GM18867 (cell line): ENCODE measurements at regions not wholly inside any gene's neighbourhood (a gene's known extent, or its start where the extent isn't known, plus 50 kb on each side); places are given as distances from the start of the nearest gene placed in this dataset.
A peak's percentile ranks its signal among the peaks of the same experiment; 100 is the strongest.
"Not testable (repeated sequence)": the region's sequence is repeated elsewhere in the genome, so short reads cannot be mapped to it uniquely, and the experiment has no call there.

ENCODE experiments used
- ATAC-seq: cut with Tn5 transposase; IDR thresholded peaks from one replicate; pipeline ENCODE4 v1.9.1; 2021; ENCODE audit warnings: mild to moderate bottlenecking, moderate library complexity; ENCODE audit not compliant: unreplicated experiment

DNA sequence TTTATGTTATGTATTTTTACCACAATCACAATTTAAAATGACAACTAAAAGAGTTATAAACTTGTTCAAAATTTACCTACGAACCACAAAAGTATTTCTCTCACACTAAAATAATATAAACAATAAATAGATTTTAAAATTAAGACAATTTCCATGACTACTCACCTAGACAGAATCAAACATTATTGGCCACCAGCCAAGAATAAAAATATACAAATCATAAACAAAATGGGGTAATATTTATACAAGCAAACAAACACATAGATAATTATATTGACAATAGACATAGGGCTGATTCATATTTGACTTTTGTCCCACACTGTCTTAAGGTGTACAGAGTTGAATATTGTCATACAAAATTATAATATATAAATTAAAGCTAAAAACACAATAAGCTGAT lies 119.6 kb upstream of the ZNF92 start:
- ATAC-seq, result no peak

DNA sequence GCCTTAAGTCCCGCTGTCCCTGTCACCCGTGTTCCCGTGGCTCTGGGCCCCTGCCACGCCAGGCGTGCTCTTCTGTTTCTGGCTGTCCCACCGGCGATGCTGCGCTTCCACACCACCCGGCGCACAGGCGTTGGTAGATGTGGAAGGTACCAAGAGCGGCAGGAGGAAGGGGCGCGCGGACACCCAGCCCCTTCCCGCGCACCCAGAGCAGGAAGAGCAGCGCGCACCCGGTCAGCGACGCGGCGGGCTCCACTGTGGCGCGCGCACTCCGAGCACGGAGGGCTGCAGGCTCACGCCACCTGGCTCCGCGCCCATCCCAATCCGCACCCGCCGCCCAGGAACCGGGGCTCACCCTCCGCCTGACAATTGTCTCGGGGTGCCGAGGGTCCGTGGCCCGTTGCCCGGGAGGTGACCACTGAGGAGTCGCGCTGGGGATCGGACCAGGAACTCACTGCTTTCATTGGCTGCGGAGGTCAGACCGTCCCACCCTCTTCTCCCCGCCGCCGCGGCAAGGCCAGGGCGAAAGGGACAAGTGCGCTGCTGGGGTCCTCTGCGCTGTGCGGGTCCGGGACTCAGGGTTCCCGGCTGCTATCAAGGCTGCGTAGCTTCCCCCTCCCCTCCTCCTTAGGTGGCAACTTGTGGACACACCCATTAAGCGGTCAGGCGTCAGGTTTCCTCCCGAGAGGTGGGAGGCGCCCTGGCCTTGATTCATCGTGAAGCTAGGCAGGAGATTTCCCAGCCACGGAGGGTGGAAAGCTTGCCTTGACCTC lies 121.6 kb upstream of the ZNF92 start:
- peak; percentile 82 for ATAC-seq

DNA sequence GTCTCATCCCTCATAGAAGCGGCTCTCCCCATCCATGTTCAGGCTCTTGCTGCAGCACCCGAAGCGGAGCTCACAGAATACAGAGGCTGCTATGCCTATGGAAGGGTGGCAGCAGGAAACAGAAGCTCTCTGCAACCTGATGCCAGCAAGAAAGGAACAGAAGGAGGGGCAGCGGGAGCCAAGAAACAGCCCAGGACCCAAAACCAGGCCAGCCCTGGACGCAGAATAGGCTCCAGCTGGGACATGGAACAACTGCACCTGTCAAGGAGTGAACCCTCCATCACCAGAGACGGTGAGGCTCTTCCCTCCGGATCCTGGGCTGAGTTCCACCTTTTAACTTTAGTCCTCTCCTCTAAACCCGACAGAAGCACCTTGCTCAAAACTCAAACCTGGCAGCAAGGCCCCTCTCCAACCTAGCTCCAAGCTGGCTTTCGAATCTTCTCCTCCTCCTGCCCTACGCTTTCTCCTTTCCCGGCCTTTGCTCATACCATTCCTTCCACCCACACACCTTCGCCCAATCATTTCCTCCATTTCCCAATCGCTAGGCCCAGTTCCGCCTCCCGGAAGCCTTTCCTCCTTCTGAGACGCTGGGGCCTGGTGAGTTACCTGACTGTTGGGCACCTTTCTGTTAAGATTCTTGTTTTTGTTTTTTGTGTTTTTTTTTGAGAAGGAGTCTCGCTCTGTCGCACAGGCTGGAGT lies 122.8 kb upstream of the ZNF92 start:
- no peak for ATAC-seq

DNA sequence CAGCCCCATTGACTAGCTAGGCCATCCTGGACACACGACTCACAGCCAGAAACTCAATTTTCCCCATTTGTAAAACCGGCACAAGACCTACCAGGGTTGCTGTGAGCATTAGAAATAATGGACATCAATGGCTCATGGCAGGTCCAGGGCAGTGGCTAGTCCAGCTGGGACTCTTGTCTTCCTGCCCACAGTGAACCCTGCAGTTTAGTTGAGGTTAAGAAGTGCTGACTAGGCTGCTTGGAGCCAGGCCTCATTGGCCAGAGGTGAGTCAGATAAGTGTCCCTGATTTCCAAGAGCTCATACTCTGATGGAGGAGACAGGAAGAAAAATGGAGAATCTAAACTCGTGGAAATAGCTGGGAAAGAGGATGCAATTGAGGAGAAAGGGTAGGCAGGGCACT lies 123.4 kb upstream of the ZNF92 start:
- no peak for ATAC-seq

DNA sequence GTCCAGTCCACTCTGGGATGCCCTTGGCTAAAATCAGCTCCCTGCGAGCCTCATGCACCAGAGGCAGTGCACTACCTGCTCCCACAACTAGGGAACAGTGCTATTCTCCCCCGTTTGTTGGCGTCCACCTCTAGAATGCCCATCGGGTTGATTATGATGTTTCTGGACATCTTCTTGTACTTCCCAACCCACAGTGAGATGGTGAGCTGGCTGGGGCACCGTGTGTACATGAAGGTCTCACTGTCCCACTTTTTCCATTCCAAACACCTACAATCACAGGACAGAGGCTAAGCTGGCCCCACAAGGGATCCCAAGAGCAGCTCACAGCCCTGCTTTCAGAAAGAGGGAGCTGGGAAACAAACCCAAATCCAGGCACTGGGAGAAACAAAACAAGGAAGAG lies 126.2 kb upstream of the ZNF92 start:
- ATAC-seq, result no peak

DNA sequence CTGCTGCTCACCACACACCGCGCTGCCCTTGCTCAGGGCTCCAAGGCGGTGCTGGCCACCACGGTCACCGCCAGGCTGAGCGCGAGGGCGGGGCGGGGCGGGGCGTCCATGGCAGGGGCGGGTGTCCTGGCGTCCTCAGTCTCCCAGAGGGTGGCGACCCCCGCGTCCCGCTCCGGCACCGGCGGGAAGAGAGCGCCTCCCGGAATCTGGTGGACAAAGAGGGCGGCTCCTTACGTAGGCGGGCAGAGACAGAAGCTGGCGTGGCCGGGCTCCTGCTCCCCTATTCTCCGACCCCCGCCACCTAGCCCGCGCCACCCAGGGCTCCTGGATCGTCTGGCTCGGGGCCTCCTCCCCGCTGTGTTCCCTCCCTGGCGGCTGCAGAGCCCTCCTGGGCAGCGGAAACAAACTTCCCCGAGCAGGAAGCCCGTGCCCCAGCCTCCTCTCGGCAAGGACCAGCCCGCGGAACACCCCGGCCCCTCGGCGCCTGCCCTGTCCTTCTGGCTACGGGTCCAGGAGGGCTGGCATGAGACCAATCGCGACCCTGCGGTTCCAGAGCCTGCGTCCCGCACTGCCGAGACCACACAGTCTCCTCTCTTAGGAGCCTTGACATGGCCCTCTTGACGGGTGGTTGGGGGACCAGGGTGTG lies 133.8 kb upstream of the ZNF92 start:
- ATAC-seq, result no peak

DNA sequence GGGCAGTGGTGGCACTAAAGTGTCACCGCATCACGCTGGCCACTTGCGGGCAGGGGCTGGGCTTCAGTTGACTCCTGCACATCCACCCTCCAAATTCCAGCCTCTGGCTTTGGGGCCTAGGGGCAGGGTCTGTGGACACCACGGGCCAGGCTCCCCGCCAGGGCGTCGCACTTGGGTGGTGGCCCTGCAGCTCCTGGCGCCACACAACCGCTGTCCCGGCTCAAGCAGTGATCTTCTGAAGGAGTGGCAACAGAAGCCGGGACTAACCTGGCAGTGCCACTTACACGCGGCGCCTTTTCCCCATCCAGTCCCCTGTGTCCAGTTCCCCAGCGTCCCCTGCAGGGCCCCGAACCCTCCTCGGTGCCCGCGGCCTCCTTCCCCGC lies 134.3 kb upstream of the ZNF92 start:
- ATAC-seq, result no peak

DNA sequence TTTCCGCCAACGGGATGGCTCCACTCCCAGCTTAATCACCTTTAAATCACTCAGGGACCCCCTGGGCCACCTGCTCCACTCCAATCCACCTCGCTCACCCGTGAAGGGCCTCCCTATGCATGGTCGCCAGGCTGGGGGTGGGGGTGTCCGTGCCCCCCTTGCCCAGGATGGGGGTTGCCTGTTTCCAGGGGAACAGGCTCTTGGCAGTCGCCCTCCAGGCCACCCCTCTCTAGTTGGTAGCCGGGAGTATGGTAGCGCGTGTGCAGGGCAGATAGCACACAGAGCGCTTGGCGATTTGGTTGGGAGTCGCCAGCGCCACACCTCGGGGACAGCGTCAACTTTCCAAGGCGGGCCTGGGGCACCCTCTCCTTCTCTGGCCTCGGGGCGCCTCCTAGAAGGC lies 134.9 kb upstream of the ZNF92 start:
- no peak for ATAC-seq

DNA sequence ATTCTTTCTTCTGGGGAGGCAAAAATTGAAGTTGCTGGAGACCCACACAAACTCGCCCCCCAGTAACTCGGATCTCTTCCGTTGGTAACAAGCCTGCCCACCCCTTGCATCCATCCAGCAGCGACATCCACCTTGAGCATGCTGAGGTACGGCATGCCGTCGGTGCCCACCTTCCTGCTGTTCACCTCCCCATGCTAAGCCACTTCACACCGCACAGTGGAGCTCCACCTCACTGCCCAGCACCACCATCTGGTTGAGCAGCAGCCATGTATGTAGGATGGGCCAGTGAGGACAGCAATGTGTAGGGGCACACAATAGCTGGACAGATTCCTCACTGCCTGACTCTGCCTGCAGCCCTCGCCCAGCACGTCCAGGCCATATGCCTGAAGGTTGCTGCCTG lies 138.1 kb upstream of the ZNF92 start:
- no peak for ATAC-seq

DNA sequence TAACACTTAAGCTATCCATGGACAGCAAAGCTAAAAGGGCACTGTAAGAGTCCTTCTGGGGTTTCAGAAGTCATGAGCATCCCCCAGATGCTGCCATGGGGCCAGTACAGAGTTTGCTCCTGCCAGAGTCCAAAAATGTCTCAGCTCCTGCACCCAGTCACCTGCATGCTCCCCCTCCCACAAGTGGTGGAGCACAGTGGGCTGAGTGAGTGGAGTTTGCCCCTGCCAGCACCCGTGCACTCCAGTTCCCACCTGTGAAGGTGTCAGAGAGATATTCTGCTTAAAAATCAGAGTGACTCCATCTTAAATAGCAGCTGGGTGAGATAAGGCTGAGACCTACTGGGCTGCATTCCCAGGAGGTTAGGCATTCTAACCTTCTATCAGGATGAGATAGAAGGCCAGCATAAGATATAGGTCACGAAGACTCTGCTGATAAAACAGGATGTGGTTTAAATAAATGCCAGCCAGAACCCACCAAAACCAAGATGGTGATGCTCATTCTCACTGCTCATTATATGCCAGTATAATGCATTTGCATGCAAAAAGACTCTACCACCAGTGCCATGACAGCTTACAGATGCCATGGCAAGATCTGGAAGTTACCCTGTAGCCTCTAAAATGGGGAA lies 140.1 kb upstream of the ZNF92 start:
- no peak for ATAC-seq

DNA sequence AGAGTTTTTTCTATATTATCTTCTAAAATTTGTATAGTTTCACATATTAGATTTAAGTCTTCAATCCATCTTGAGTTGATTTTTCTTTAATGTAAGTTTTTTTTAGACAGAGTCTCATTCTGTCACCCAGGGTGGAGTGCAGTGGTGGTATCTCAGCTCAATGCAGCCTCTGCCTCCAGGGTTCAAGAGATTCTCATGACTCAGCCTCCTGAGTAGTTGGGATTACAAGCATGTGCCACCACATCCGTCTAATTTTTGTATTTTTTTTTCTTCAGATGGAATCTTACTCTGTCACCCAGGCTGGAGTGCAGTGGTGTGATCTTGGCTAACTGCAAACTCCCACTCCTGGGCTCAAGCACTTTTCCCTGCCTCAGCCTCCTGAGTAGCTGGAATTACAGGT lies 143.4 kb upstream of the ZNF92 start:
- ATAC-seq, result no peak

DNA sequence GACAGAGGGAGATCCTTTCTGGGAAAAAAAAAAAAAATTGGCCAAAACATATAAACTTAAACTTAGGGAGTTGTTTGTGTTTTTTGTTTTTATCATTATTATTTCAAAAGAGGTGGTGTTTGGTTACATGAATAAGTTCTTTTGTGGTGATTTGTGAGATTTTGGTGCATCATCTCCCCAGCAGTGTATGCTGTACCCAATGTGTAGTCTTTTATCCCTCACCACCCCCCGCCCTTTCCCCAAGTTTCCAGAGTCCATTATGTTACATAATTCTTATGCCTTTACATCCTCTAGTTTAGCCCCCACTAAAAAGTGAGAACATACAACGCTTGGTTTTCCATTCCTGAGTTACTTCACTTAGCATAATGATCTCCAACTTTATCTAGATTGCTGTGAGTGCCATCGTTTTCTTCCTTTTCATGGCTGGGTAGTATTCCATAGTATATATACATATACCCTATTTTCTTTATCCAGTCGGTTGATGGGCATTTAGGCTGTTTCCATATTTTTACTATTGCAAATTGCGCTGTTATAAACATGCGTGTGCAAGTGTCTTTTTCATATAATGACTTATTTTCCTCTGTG lies 148.1 kb upstream of the ZNF92 start:
- no peak for ATAC-seq

DNA sequence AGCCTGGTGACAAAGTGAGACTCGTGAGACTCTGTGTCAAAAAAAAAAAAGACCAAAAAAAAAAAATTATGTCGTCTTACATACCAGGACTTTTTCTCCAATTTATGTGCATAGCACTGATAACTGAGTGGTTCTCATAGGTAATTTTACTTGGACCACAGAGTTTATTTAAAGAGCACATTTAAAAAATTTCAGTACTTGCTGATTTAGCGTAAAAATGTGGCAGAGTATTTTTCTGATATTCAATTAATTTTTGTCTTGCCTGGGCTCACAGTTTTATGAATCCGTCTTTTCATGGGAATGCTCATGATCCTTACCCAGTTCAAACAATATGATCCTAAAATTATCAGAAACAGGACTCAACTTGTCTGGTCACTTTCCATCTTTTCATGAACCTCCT lies 151.0 kb upstream of the ZNF92 start:
- ATAC-seq, result no peak

DNA sequence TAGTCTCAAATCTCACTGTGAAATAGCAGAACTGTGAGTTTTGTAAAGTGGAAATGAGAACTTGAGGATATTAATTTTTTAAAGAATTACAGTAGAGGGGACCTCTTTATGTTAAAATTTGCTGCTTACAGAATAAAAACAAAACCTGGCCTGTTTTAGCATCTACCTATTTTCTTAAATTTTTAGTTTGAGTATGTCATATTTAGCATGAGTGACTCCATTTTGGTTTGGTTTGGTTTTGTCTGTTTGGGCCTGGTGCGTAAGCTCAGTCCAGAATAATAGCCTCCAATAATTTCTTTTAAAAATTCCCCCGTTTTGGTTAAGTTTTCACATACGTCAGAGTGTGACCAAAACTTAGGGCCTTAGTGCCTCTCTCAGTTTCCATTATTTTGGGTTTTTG lies 152.0 kb upstream of the ZNF92 start:
- no peak for ATAC-seq

DNA sequence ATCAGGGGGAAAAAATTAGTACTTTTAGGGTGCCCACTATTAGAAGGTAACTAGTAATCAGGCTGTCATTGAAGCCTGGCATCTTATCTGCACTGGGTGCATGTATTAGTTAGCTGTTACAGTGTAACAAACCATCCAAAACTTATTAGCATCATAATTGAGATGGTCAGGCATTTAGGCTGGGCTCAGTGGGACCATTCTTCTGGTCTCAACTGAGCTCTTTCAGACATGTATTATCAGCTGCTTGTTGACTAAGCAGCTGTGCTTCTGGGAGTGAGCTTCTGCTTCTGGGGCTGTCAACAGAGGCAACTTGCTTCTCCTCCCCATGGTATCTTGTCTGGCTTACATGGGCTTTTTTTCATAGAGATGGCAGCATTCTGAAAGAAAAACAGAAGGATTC lies 154.0 kb upstream of the ZNF92 start:
- no peak for ATAC-seq

DNA sequence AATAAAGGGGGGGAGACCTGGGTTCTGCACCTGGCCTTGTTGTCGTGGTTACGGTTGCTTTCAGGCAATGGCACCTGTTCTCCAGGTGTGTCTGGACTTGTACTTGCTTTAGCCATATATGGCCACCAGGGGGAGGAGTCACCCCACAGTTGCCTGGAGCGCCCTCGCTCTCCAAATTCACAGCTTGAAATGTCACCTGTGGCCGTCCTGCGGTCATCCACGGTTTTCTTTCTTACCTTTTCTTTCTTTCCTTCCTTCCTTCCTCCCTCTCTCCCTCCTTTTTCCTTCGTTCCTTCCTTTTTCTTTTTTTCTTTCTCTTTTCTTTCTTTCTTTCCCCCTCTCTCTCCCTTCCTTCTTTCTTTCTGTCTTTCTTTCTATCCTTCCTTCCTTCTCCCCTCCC lies 157.2 kb upstream of the ZNF92 start:
- peak; percentile 86 for ATAC-seq

DNA sequence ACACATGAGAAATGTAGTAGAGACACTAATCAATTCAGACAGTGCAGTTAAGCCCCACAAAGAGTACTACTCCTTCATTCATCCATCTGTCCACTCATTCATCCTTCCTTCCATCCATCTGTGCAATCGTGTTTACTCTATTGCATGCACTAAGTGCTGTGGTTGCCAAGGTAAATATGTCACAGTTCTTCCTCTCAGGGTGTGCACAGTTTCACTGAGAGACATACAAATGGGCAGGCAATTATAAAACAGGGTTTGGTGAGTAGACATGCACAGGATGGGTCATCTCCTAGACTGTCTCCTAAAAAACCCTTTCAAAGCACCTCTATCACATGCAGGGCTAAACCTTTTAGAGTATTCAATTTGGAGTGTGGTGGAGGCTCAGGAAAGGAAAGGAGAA lies 160.4 kb upstream of the ZNF92 start:
- ATAC-seq, result not testable (repeated sequence)

DNA sequence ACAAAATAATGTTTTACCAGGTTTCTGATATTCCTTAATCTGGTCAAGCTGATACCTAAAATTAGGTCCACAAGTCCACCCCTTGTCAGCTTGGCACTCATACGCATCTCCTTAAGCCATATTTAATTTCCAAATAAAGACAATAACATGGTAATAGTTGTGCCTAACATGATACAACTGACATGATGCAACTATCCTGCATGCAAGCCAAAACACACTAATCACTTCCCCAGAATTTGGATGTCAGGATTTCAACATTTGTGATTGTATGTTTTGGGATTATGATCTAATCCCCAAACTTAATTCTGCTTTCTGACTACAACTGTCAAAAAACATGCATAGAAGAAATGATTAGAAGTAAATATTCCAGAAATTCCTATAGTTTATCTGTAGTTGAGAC lies 174.4 kb upstream of the ZNF92 start:
- not testable (repeated sequence) for ATAC-seq

DNA sequence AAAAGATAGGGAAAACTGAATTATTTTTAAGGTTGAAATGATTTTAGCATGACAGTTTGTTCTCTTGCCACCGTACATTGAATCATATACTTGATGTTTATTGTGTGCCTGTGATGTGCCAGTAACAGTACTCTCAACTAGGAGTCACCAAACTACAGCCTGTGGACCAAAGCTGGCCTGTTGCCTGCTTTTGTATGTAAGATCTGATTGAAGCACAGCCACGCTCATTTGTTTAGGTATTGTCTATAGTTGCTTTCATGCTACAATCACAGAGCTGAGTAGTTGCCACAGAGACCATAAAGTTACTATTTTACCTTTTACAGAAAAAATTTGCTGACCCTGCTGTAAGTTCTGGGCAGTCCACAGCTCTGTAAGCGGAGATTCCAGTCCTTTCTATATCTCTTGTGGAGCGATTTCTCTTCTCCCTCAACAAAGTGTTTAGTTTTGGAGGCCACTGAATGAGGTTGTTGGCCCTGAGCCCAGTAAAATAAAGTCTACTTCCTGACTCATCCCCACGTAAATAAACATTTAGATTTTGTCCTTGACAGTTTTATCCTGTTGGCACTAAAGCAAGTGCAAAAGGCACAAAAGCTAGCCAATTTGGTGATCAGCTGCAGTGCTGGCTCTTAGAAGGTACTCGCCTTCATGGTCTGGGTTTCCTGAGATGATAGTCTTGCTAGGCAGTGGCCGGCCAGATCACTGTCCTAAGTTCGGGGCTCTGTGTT lies 180.2 kb upstream of the ZNF92 start:
- ATAC-seq, result not testable (repeated sequence)

DNA sequence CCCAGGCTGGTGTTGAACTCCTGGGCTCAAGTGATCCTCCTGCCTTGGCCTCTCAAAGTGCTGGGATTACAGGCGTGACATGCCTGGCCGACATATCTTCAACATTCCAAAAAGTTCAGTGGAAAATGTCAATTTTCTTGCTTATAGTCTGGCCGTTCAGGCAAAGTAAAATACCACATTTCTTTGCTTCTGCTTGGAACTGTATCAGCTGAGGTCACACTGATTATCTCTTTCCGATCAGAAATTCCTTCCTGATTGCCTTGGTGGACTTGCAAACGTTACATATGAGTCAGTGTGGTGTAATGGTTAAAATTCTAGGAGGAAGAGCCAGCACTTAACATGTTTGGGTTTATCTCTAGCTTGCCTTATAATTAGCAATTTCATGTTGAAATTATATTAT lies 170.6 kb upstream of the ERV3-1 start:
- not testable (repeated sequence) for ATAC-seq

DNA sequence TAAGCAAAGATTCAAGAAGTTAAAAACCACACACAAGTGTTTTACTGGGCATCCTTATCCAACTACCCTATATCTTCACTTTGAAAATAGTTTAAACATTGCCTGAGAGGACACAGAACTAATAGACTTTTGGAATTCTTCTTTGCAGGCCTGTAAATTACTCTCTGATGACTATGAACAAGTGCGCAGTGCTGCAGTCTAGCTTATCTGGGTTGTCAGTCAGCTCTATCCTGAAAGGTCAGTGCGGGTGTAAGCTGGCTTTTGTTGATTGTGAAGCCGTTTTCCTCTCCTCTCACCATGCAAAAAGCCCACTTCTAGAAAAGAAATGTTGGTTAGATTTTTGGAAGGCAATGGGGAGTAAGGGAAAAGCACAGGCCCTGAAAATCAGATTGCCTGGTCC lies 143.6 kb upstream of the ERV3-1 start:
- not testable (repeated sequence) for ATAC-seq
